Glutamatergic neuron (in vitro differentiated cells): ENCODE measurements at regions not wholly inside any gene's neighbourhood (a gene's known extent, or its start where the extent isn't known, plus 50 kb on each side); places are given as distances from the start of the nearest gene placed in this dataset.

Experiments
- DNase-seq: peaks from one replicate; pipeline ENCODE4 v3.0.0; 2022
- H3K27ac Mint-ChIP-seq: one replicate; pipeline ENCODE4 v1.8.0; 2020; ENCODE audit warnings: mild to moderate bottlenecking, mixed read lengths, inconsistent platforms; ENCODE audit not compliant: unreplicated experiment
- H3K27me3 Mint-ChIP-seq: one replicate; pipeline ENCODE4 v1.8.0; 2020; ENCODE audit warnings: mild to moderate bottlenecking, moderate library complexity, mixed read lengths, inconsistent platforms; ENCODE audit not compliant: unreplicated experiment
- H3K36me3 Mint-ChIP-seq: one replicate; pipeline ENCODE4 v1.8.0; 2020; ENCODE audit warnings: mild to moderate bottlenecking, mixed read lengths, inconsistent platforms; ENCODE audit not compliant: unreplicated experiment
- H3K4me1 Mint-ChIP-seq: one replicate; pipeline ENCODE4 v1.8.0; 2020; ENCODE audit warnings: mild to moderate bottlenecking, low read depth, mixed read lengths, inconsistent platforms; ENCODE audit not compliant: unreplicated experiment
- H3K4me3 Mint-ChIP-seq: one replicate; pipeline ENCODE4 v1.8.0; 2020; ENCODE audit warnings: mild to moderate bottlenecking, mixed read lengths, inconsistent platforms; ENCODE audit not compliant: unreplicated experiment
- H3K9me3 Mint-ChIP-seq: one replicate; pipeline ENCODE4 v1.8.0; 2020; ENCODE audit warnings: mild to moderate bottlenecking, moderate library complexity, mixed read lengths, inconsistent platforms; ENCODE audit not compliant: unreplicated experiment
- TF ChIP-seq, protein P1 (sequence below): fragments of 200-600 bp; sonication (generic); IDR thresholded peaks from one replicate; pipeline ENCODE4 v1.5.0; 2021; ENCODE audit not compliant: partially characterized antibody, unreplicated experiment

- Mint-ChIP-seq H3K27ac (no peak overlapping the region), H3K36me3 (no peaks in the 10 kb centered on the region), H3K27me3 (no peaks in the 10 kb centered on the region), H3K9me3 (no peaks in the 10 kb centered on the region), H3K4me1 (no peaks in the 10 kb centered on the region), H3K4me3 (no peak overlapping the region)
- no peak for DNase-seq
- TF ChIP-seq, protein P1, sequence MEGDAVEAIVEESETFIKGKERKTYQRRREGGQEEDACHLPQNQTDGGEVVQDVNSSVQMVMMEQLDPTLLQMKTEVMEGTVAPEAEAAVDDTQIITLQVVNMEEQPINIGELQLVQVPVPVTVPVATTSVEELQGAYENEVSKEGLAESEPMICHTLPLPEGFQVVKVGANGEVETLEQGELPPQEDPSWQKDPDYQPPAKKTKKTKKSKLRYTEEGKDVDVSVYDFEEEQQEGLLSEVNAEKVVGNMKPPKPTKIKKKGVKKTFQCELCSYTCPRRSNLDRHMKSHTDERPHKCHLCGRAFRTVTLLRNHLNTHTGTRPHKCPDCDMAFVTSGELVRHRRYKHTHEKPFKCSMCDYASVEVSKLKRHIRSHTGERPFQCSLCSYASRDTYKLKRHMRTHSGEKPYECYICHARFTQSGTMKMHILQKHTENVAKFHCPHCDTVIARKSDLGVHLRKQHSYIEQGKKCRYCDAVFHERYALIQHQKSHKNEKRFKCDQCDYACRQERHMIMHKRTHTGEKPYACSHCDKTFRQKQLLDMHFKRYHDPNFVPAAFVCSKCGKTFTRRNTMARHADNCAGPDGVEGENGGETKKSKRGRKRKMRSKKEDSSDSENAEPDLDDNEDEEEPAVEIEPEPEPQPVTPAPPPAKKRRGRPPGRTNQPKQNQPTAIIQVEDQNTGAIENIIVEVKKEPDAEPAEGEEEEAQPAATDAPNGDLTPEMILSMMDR: no peak
Observed at GRCh38 chr5:106386287-106386686, 1284.5 kb downstream of the EFNA5 start.

- DNase-seq: no peak
- no peaks in the 10 kb centered on the region for H3K9me3 Mint-ChIP-seq
- TF ChIP-seq, protein P1: no peak
- no peak overlapping the region for H3K27ac Mint-ChIP-seq
- no peaks in the 10 kb centered on the region for H3K27me3 Mint-ChIP-seq
- no peak overlapping the region for H3K4me3 Mint-ChIP-seq
- H3K4me1 Mint-ChIP-seq: no peaks in the 10 kb centered on the region
- no peaks in the 10 kb centered on the region for H3K36me3 Mint-ChIP-seq
Observed at GRCh38 chr5:106380736-106381135, 1290.0 kb downstream of the EFNA5 start.

DNA sequence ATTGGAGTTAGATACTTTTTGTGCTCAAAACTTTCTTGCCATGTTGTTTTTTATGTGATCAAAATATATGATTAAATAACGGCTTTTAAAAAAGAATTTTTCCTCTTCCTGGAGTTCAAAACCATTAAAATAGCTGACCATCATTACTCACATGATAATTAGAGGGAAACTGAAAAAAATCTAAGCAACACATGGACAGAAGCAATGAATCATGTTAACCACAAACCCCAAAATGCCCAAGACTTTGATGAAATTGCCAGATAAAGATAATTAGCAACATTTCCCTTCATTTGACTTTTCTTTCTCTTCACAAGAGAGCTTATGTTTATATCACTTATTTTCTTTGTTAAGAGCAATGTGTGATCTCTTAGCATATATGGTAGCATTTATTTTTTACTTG lies 1294.2 kb downstream of the EFNA5 start:
- H3K4me3 Mint-ChIP-seq: no peak overlapping the region
- no peaks in the 10 kb centered on the region for H3K9me3 Mint-ChIP-seq
- DNase-seq: no peak
- no peaks in the 10 kb centered on the region for H3K4me1 Mint-ChIP-seq
- H3K36me3 Mint-ChIP-seq: no peaks in the 10 kb centered on the region
- TF ChIP-seq, protein P1: no peak
- H3K27ac Mint-ChIP-seq: no peak overlapping the region
- H3K27me3 Mint-ChIP-seq: no peaks in the 10 kb centered on the region

GRCh38 chr5:106374956-106375355 lies 1295.8 kb downstream of the EFNA5 start:
- DNase-seq: no peak
- H3K27ac Mint-ChIP-seq: no peak overlapping the region
- no peak overlapping the region for H3K4me3 Mint-ChIP-seq
- TF ChIP-seq, protein P1: no peak
- H3K36me3 Mint-ChIP-seq: peaks cover 4% of the 10 kb centered on the region
- H3K4me1 Mint-ChIP-seq: no peaks in the 10 kb centered on the region
- no peaks in the 10 kb centered on the region for H3K9me3 Mint-ChIP-seq
- H3K27me3 Mint-ChIP-seq: no peaks in the 10 kb centered on the region

- H3K4me3 Mint-ChIP-seq: no peak overlapping the region
- H3K4me1 Mint-ChIP-seq: no peaks in the 10 kb centered on the region
- no peaks in the 10 kb centered on the region for H3K27me3 Mint-ChIP-seq
- H3K36me3 Mint-ChIP-seq: peaks cover 12% of the 10 kb centered on the region
- no peaks in the 10 kb centered on the region for H3K9me3 Mint-ChIP-seq
- H3K27ac Mint-ChIP-seq: no peak overlapping the region
- no peak for DNase-seq
- TF ChIP-seq, protein P1: no peak
Observed at GRCh38 chr5:106368021-106368420, 1302.7 kb downstream of the EFNA5 start.
